GM10248 (cell line): ENCODE measurements at regions not wholly inside any gene's neighbourhood (a gene's known extent, or its start where the extent isn't known, plus 50 kb on each side); places are given as distances from the start of the nearest gene placed in this dataset.

Source experiments
- CTCF ChIA-PET: fragments of 300-600 bp; sonication (Branson Sonifier 250); formaldehyde crosslinking; extraction: SDS; loops from one replicate; lab custom pipeline; 2021; ENCODE audit warnings: antibody characterized with exemption; lab: Yijun Ruan, JAX
- POLR2A ChIA-PET: fragments of 350-650 bp; sonication (Branson Sonifier 250); formaldehyde crosslinking; extraction: SDS; loops from one replicate; lab custom pipeline; 2020; ENCODE audit warnings: antibody characterized with exemption; lab: Yijun Ruan, JAX
- DNase-seq: peaks from one replicate; pipeline ENCODE4 v3.0.0; 2012; ENCODE audit errors: extremely low spot score
- CTCF ChIP-seq: IDR thresholded peaks from 2 replicates; pipeline ENCODE4 v1.5.1; 2012; ENCODE audit warnings: mild to moderate bottlenecking, low read depth; ENCODE audit errors: extremely low read depth, missing control alignments, control extremely low read depth

- POLR2A ChIA-PET: no interaction called here
- TF ChIP-seq CTCF: no peak
- CTCF ChIA-PET: interaction anchor here (2.4 kb wide), 1 partner anchor 13 kb away, joined by 9 read pairs; no protein-coding TSS in a partner anchor
- no peak for DNase-seq
Observed at GRCh38 chr11:122229078-122229477, 113.1 kb upstream of the BLID start.

- CTCF ChIA-PET: interaction anchor here (1.2 to 4.3 kb wide), 4 partner anchors 9 to 13 kb away, joined by 3 to 21 read pairs (median 4); no protein-coding TSS in a partner anchor
- DNase-seq: no peak
- POLR2A ChIA-PET: no interaction called here
- TF ChIP-seq CTCF: no peak
Observed at GRCh38 chr11:122226810-122227379, 110.9 kb upstream of the BLID start.

DNA sequence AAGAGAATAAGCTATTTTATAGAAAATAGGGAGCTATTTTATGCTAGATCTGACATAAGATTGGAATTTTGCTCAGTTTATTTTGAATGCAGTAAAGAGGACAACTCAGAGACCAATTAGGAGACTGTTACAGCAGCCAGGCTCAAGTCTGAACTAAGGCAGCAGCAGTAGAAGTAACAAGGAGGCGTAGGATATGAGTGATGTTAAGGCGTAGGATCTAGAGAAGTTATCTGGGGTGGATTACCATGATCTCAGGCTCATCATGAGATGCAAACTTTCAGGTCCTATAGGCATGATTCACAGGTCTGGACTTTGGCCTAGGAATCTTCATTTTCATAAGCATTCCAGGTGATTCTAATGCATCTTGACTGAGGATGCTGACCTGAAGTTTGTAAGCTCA lies 108.9 kb upstream of the BLID start:
- POLR2A ChIA-PET: no interaction called here
- CTCF ChIA-PET: interaction anchor here (1.0 to 4.3 kb wide), 4 partner anchors 9 to 281 kb away, joined by 3 to 21 read pairs (median 3); no protein-coding TSS in a partner anchor
- DNase-seq: no peak
- TF ChIP-seq CTCF: no peak

GRCh38 chr11:122220321-122220720 lies 104.3 kb upstream of the BLID start:
- POLR2A ChIA-PET: no interaction called here
- TF ChIP-seq CTCF: no peak
- CTCF ChIA-PET: no interaction called here

GRCh38 chr11:122219791-122220190 lies 103.8 kb upstream of the BLID start:
- DNase-seq: no peak
- ChIA-PET POLR2A (no interaction called here), CTCF (interaction anchor here (1.4 to 6.9 kb wide), 3 partner anchors 13 to 286 kb away, joined by 3 to 87 read pairs (median 3); no protein-coding TSS in a partner anchor)
- no peak for TF ChIP-seq CTCF

More at GRCh38 chr11:122220321-122220720, 104.3 kb upstream of the BLID start:
- DNase-seq: no peak

DNA sequence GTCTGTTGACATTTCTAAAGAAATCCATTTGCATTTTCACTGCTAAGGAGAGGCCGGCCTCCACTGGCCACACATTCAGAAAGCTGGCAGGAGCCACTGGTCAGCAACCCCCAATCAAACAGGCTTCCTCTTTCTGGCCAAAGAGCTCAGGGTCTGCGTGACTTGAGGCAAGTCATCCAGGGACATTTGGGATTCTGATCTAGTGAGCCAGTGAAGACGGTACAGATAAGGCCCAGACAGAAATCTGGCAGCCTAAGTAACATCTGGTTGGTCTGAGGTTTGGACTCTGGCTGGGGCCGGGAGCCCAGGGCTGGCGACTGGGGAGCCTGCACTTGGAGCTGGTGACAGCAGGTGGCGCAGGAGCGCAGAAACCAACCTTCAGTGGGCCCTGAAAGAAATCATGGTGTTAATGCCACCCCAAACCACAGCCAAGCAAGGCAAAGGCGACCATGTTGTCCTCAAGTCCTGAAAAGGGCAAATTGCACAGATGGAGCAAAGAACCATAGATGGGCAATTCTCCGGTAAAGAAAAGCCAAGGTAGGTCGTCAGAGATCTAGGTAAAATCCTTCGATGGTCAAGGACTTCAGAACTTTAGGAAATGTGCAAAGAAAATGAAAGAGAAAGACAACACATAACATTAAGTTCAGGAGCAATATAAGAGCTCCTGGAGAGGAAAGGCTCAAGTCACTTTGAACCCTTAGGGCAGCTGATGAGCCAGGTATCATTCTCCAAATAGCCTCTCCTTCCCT lies 99.4 kb upstream of the BLID start:
- TF ChIP-seq CTCF: peak; percentile 85
- ChIA-PET POLR2A (no interaction called here), CTCF (interaction anchor here (0.7 to 6.9 kb wide), 15 partner anchors 10 to 553 kb away, joined by 3 to 87 read pairs (median 5); no protein-coding TSS in a partner anchor)
- DNase-seq: peak; percentile 64
